ENCODE measurements at regions not wholly inside any gene's neighbourhood (a gene's known extent, or its start where the extent isn't known, plus 50 kb on each side); places are given as distances from the start of the nearest gene placed in this dataset.
"Not testable (repeated sequence)": the region's sequence is repeated elsewhere in the genome, so short reads cannot be mapped to it uniquely, and the experiment has no call there.

- no peak for DNase-seq (ENCODE audit: low spot score)
Measured at GRCh38 chr4:170581969-170582368, 492.2 kb upstream of the AADAT start.

DNA sequence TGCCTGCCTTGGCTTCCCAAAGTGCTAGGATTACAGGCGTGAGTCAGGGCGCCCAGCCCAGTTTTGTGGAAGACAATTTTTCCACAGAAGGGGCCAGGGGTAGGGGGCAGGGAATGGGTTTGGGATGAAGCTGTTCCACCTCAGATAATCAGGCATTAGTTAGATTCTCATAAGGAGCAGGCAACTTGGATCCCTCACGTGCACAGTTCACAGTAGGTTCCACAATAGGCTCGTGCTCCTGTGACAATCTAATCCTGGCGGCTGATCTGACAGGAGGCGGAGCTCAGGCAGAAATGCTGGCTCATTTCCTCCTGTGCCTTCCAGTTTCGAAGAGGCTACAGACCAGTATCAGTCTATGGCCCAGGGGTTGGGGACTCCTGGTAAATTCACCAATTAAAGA is 491.6 kb upstream of the AADAT start:
- DNase-seq (ENCODE audit: low spot score) = no peak

GRCh38 chr4:170580651-170581050 is 490.9 kb upstream of the AADAT start:
- DNase-seq (ENCODE audit: low spot score) = no peak

DNA sequence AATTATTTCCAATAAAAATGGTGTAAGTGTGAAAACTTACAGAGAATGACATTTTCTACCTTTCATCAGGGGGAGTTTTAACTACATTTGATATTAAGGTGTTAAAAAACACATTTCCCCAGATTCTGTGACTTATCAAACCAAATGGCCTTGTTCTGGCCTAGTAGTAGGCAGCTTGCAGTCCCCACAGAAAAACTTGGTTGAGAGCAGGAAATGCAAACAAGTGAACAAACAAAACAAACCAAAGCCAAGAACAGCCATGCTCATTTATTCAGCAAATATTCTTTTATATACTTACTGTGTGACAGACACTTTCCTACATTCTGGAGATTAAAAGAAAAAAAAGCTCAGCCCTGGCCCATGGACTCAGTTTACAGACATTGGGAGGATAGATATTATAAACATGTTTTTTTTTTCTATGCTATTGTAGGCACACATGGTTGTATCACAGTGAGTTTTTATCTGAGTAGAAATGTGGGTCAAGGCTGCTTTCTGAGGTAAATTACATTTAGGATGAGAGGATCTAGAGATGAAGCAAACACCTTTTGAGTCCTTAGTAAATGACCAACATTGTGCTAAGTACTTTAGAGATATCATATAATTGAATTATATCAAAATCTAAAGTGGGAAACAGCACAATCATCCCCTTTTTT is 449.2 kb upstream of the AADAT start:
- DNase-seq (ENCODE audit: low spot score) = no peak

- DNase-seq (ENCODE audit: low spot score) = no peak
Measured at GRCh38 chr4:170529748-170530722, 440.3 kb upstream of the AADAT start.

- no peak for DNase-seq (ENCODE audit: low spot score)
Measured at GRCh38 chr4:170526471-170526870, 436.7 kb upstream of the AADAT start.

DNA sequence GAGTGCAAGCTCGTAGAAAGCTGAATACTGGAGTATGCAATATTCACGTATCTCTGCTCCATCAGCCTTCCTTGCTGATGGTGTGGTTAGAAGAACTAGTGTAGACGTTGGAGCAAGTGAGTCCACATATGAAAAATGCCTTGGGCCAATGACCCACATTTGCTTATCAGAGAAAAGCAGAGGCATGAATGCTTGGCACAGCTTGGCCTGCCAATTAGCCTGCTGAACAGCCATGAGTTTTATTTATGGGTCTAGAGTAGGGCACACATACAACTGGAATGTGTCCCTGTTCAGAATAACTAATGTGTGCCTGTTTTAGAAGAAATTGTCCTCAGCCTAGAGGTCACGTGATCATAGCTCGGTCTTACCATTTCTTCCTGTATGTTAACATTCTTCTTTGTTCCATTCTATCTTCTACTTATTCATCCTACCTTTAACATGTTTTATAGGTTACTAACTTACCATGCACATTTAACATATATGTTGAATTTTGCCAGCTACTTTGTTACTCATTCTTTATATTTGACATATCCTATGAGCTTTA is 432.7 kb upstream of the AADAT start:
- DNase-seq (ENCODE audit: low spot score) = no peak

DNA sequence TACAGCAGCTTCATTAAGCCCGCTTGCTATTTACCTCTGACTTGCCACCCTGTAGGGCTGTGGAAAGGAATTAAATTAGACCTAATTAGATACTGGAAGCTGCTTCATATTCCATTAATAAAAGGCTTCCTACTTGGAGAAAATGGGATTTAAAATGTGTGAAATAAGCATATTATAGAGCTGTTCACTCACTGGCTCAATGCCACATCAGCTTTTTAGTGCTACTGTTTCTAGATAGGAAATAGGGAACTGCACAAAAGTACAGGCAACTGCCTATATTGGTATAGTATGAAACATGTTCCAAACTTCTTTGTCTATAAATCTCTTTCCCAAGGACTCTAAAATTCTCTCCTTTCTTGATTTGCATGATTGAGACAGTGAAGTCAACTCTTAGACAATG is 407.9 kb upstream of the AADAT start:
- no peak for DNase-seq (ENCODE audit: low spot score)

- DNase-seq (ENCODE audit: low spot score) = no peak
Measured at GRCh38 chr4:170497112-170497511, 407.4 kb upstream of the AADAT start.

- no peak for DNase-seq (ENCODE audit: low spot score)
Measured at GRCh38 chr4:170491981-170492380, 402.2 kb upstream of the AADAT start.

GRCh38 chr4:170476351-170476750 is 386.6 kb upstream of the AADAT start:
- DNase-seq (ENCODE audit: low spot score) = no peak

DNA sequence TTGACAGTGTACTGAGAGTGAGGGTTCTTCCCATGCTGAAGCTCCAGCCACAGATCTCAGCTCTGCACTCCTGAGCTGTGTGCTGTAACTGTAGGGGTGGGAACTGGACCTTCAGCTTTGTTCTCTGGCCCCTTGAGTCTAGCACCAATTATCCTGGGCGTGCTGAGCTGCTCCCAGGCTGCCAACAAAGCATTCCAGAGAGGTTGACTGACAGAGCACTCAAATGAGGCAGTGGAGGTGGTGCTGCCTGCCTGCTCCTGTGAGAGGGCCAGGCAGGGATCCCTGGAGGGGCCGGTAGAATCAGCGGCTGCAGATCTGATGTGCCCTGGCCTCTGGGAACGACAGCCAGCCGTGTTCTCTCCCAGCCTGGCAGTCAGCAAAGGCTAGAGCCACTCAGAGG is 375.7 kb upstream of the AADAT start:
- DNase-seq (ENCODE audit: low spot score) = no peak

- DNase-seq (ENCODE audit: low spot score) = no peak
Measured at GRCh38 chr4:170464614-170465197, 374.9 kb upstream of the AADAT start.

GRCh38 chr4:170446782-170447181 is 357.0 kb upstream of the AADAT start:
- no peak for DNase-seq (ENCODE audit: low spot score)

DNA sequence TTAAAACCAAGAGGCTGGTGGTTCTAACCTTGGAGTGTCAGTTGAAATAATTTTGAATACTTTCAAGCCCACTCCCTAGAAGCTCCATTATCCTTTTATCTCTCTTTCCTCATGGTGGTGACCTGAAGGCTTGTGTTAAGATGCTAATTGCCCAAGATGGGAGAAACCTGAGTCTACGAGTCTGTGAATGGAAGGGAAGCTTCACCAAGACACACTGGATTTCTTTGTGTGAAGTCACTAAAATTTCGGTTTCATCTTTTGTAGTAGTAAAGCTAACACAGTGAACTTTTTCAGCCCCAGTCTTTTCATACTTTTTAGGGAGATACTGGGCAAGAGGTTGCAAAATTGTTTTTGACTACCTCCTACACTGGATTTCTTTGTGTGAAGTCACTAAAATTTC is 351.4 kb upstream of the AADAT start:
- DNase-seq (ENCODE audit: low spot score) = not testable (repeated sequence)

- DNase-seq (ENCODE audit: low spot score) = no peak
Measured at GRCh38 chr4:170428929-170429328, 339.2 kb upstream of the AADAT start.

GRCh38 chr4:170425521-170426143 is 335.9 kb upstream of the AADAT start:
- DNase-seq (ENCODE audit: low spot score) = no peak

GRCh38 chr4:170425040-170425439 is 335.3 kb upstream of the AADAT start:
- DNase-seq (ENCODE audit: low spot score) = no peak

- DNase-seq (ENCODE audit: low spot score) = no peak
Measured at GRCh38 chr4:170423137-170423536, 333.4 kb upstream of the AADAT start.

- no peak for DNase-seq (ENCODE audit: low spot score)
Measured at GRCh38 chr4:170420255-170420693, 330.5 kb upstream of the AADAT start.

DNA sequence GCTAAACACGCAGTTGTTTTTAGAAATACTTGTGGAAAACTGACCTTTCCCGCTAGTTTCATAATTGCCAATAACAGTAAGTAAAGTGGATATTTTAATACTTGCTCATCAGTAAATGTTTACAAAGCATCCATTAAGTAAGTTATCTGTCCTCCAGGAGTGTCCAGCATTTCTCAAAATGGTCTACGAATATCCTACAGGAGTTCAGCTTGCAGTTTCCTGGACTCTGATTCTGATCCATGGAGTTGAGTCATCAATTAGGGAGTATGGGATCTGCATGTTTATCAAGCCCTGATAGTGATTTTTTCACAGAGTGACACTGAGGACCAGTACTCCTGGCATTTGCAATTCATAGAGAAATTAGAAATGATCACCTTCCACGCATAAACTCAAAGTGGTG is 325.2 kb upstream of the AADAT start:
- DNase-seq (ENCODE audit: low spot score) = no peak

DNA sequence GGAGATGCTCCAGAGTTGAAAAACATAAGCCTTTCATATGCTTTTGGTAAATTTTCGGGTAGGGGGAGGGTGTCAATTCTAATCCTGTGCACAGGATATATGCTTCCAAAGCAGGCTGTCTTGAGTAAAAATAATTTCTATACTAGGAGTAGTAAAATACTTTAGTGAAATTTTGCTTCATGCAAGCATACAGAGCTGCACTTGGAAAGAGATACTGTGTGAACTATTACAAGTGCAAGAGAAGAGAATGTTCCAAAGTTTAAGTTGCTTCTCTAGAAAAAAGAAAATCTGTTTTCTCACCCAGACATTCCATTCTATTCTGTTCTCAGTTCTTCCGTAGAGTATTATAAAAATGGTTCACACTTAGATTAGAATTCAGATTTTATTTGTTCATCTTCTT is 324.6 kb upstream of the AADAT start:
- no peak for DNase-seq (ENCODE audit: low spot score)
